NB4 (cell line): ENCODE measurements at regions not wholly inside any gene's neighbourhood (a gene's known extent, or its start where the extent isn't known, plus 50 kb on each side); places are given as distances from the start of the nearest gene placed in this dataset.

Source experiments
- DNase-seq: peaks from one replicate; pipeline ENCODE4 v3.0.0; 2010; ENCODE audit warnings: low read depth
- H3K4me3 ChIP-seq: one replicate; pipeline ENCODE4 v1.5.1; 2011; ENCODE audit warnings: mild to moderate bottlenecking, low read depth, low read length, moderate library complexity
- CTCF ChIP-seq: IDR thresholded peaks from one replicate; pipeline ENCODE4 v1.5.1; 2012; ENCODE audit warnings: low read depth, low read length
- MAX ChIP-seq: IDR thresholded peaks from 2 replicates; pipeline ENCODE4 v1.6.1; 2011; ENCODE audit warnings: low read depth, low read length
- MYC ChIP-seq: IDR thresholded peaks from 2 replicates; pipeline ENCODE4 v1.6.1; 2011; ENCODE audit warnings: low read depth, low read length
- POLR2A ChIP-seq: IDR thresholded peaks from 2 replicates; pipeline ENCODE4 v1.6.1; 2011; ENCODE audit warnings: mild to moderate bottlenecking; ENCODE audit not compliant: insufficient read length; ENCODE audit errors: extremely low read depth

- no peak for DNase-seq
- H3K4me3 ChIP-seq = no peak overlapping the region
- TF ChIP-seq MAX (no peak), MYC (no peak), CTCF (no peak), POLR2A (no peak)
Observed at GRCh38 chr6:71181565-71181964, 107.0 kb upstream of the OGFRL1 start.

GRCh38 chr6:71187141-71187540 lies 101.5 kb upstream of the OGFRL1 start:
- no peak for DNase-seq
- H3K4me3 ChIP-seq = no peak overlapping the region
- TF ChIP-seq MYC (no peak), MAX (no peak), POLR2A (no peak), CTCF (no peak)

- H3K4me3 ChIP-seq = no peak overlapping the region
- DNase-seq = peak; percentile 40
- TF ChIP-seq CTCF (peak; percentile 12), MYC (no peak)
Observed at GRCh38 chr6:71190809-71191208, 97.8 kb upstream of the OGFRL1 start.

GRCh38 chr6:71194724-71195123 lies 93.9 kb upstream of the OGFRL1 start:
- DNase-seq = no peak
- no peak overlapping the region for H3K4me3 ChIP-seq
- TF ChIP-seq MYC (no peak), CTCF (no peak), POLR2A (no peak), MAX (no peak)

GRCh38 chr6:71197267-71197666 lies 91.3 kb upstream of the OGFRL1 start:
- TF ChIP-seq MYC (no peak), MAX (no peak), CTCF (no peak), POLR2A (no peak)
- H3K4me3 ChIP-seq = no peak overlapping the region
- DNase-seq = no peak

GRCh38 chr6:71197780-71198179 lies 90.8 kb upstream of the OGFRL1 start:
- H3K4me3 ChIP-seq = no peak overlapping the region
- TF ChIP-seq CTCF (no peak), MAX (no peak), MYC (no peak), POLR2A (no peak)
- DNase-seq = no peak
